ENCODE measurements at regions not wholly inside any gene's neighbourhood (a gene's known extent, or its start where the extent isn't known, plus 50 kb on each side); places are given as distances from the start of the nearest gene placed in this dataset.

- no peak for TF ChIP-seq CHD2 (IDR thresholded peaks at IDR 0.05; ENCODE audit: low read length, partially characterized antibody)
- TF ChIP-seq CTCF (IDR thresholded peaks at IDR 0.05): no peak
- TF ChIP-seq EP300 (IDR thresholded peaks at IDR 0.05): no peak
- TF ChIP-seq RARB (CRISPR knock-in tag; IDR thresholded peaks at IDR 0.05): no peak
- TF ChIP-seq CEBPB (IDR thresholded peaks at IDR 0.05): no peak
- no peak for TF ChIP-seq JUNB (IDR thresholded peaks at IDR 0.05)
- TF ChIP-seq POLR2A (IDR thresholded peaks at IDR 0.05; ENCODE audit: low read length): no peak
- no peak for TF ChIP-seq RNF2 (IDR thresholded peaks at IDR 0.05; ENCODE audit: borderline replicate concordance, low read depth)
- no peak for TF ChIP-seq ZNF302 (CRISPR knock-in tag; IDR thresholded peaks at IDR 0.05)
- no peak for TF ChIP-seq ESRRA (IDR thresholded peaks at IDR 0.05; ENCODE audit: borderline replicate concordance, low read length)
- TF ChIP-seq GATA3 (IDR thresholded peaks at IDR 0.05; ENCODE audit: borderline replicate concordance): no peak
Measured at GRCh38 chr2:11963966-11964365, 217.5 kb downstream of the LPIN1 start.

Data from A549 (cell line).